ENCODE measurements at regions not wholly inside any gene's neighbourhood (a gene's known extent, or its start where the extent isn't known, plus 50 kb on each side); places are given as distances from the start of the nearest gene placed in this dataset.
A peak's percentile ranks its signal among the peaks of the same experiment; 100 is the strongest.

DNA sequence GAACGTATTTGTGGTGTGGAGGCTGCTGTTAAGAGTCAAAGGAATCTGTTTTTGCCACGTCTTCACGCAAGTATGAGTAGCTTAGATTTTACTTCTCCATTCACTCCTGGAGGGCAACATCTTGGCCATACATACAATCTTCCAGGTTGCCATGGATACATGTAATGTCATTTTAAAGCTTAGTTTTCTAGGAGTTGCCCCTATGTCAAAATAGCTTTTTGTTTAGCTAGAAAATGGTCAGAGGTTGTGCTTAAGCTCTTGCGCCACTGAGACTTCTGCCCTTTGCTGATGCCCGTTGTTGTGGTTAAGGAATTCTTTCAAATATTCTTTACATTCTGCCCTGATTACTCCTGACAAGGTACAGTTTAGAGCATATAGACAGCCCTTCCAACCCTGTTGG, 245.4 kb upstream of the TFPI start:
- no peak for DNase-seq

- DNase-seq = no peak
Measured at GRCh38 chr2:187803816-187804215, 249.6 kb upstream of the TFPI start.

GRCh38 chr2:187815113-187815512, 260.9 kb upstream of the TFPI start:
- DNase-seq = no peak

GRCh38 chr2:187819624-187820023, 265.4 kb upstream of the TFPI start:
- no peak for DNase-seq

DNA sequence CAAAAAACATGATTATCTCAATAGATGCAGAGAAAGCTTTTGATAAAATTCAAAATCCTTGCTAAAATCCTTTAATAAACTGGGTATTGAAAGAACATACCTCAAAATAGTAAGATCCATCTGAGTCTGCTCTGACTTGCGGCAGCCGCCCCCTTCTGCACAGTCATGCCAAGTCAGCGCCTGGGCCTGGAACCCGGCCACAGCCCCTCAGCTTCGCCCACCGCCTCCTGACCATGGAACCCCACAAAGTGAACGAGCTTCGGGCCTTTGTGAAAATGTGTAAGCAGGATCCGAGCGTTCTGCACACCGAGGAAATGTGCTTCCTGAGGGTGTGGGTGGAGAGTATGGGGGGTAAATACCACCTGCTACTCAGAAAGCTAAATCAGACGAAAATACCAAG, 270.9 kb upstream of the TFPI start:
- DNase-seq = no peak

DNA sequence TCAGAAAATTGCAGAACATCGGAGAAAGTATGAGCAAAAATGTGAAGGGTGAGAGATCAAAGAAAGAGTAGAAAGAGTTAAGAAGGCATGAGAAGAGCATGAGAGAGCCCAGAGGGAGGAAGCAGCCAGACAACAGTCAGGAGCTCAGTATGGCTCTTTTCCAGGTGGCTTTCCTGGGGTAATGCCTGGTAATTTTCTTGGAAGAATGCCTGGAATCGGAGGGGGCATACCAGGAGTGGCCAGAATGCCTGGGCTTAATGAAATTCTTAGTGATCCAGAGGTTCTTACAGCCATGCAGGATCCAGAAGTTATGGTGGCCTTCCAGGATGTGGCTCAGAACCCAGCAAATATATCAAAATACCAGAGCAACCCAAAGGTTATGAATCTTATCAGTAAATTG, 271.8 kb upstream of the TFPI start:
- no peak for DNase-seq

DNA sequence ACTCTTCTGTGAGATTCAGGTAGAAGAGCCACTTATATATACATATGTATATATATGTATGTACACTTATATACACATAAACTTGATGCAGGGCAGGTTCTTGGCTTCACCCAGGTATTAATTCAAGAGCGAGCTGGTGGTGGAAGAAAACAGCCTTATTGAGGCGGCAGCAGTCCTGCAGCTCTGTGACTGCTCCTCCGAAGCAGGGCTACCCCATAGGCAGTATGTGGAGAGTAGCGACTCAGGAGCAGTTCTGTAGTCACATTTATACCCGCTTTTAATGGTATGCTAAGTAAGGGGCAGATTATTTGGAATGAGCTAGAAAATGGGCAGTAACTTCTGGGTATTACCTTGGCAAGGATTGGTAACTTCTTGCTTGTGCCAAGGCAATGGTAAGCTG, 280.6 kb upstream of the TFPI start:
- DNase-seq = no peak

DNA sequence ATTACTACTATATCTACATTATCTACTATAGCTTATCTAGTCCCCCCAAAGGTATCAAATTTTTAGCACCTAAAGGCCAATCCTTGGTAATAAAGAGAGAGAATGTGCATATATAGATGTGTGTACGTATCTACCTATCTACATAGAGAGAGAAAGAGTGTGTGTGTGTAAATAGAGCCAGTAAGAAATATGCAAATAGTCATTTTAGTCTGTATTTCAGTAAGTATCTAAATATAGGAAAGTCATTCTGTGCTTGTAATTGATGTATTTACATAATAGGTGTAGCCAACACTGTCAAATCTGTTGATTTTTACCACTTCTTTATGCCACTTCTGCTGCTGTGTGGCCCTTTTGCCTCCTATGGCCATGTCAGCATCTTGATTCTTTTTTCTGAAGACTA, 284.5 kb upstream of the TFPI start:
- DNase-seq = no peak

DNA sequence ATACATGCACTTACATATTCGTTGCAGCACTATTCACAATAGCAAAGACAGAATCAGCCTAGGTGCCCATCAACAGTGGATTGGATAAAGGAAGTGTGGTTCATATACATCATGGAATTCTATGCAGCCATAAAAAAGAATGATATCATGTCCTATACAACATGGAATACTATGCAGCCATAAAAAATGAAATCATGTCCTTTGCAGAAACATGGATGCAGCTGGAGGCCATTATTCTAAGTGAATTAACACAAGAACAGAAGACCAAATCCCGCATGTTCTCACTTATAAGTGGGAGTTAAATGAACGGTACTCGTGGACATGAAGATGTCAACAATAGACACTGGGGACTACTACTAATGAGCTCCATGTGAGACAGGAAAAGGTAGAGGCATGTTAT, 288.1 kb upstream of the TFPI start:
- no peak for DNase-seq

GRCh38 chr2:187842978-187843847, 289.0 kb upstream of the TFPI start:
- DNase-seq = peak; percentile 16

- no peak for DNase-seq
Measured at GRCh38 chr2:187847245-187848208, 293.3 kb upstream of the TFPI start.

DNA sequence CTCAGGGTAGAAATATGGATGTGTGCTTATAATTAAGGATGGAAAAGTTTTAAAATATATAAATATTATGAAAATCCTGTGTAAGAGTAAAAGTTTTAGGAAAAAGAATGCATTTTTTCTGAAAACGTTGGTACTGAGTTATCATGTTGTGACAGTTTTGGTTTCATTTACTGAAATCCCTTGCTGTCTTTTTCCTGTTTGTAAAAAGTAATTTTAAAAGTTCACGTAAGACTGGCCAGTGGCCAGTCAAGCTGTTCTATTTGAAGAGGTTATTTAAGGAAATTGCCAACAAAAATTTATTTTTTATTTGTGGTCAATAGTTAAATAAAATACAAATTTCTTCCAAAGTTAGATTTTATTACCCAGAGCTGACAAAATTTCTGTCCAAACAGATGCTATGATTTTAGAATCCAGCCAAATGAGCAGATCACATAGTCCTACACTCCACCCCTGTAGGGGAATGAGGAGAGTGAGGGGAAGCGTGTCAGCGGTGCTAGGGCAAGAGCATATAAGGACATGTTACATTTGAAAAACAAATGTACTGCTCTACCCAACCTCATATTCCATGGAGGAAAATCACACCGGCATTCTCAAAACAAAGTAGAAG, 297.8 kb upstream of the TFPI start:
- DNase-seq = no peak

- DNase-seq = no peak
Measured at GRCh38 chr2:187853381-187853791, 299.2 kb upstream of the TFPI start.

- DNase-seq = no peak
Measured at GRCh38 chr2:187854801-187855200, 300.6 kb upstream of the TFPI start.

DNA sequence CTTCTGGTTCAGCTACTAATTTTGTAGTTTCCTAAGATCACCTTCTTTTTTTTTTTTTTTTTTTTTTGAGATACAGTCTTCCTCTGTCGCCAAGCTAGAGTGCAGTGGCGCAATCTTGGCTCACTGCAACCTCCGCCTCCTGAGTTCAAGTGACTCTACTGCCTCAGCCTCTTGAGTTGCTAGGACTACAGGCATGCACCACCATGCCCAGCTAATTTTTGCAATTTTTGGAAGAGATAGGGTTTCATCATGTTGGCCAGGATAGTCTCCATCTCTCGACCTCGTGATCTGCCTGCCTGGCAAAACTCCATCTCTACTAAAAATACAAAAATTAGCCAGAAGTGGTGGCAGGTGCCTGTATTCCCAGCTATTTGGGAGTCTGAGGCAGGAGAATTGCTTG, 301.5 kb upstream of the TFPI start:
- no peak for DNase-seq

DNA sequence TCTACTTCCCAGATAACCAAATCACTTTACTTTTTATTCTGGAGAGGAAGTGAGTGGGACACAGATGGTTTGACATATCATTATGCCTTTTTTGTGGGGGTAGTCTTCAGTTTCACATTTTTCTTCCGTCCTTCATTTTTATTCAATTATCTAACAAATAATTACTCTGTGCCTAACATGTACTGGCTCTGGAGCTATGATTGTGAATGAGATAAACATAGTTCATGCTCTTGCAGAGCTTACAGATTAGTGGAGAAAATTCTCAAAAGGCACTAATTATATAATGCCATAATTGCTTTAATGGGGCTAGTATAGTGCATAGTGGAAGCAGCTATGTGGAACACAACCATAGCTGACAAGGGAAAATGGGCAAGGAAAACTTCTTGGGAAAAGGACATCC, 303.6 kb upstream of the TFPI start:
- no peak for DNase-seq

DNA sequence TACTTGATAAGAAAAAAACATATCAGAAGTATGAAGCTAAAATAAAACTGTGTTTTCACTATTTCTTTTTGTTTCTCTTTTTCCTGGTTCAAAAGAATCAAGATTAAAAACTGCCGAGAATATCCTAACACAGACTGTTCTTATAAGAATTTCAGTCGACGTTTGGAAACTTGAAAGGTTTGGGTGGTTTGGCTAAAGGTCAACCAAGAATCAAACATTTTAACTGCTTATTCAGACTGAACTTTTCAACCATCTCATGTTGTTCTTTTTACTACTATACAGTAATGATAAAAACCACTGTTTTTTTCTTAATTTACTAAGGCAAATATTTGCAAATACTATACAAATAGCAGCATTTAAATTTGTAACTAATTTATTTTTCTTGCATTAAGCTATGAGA, 308.5 kb upstream of the TFPI start:
- no peak for DNase-seq

GRCh38 chr2:187865025-187865424, 310.8 kb upstream of the TFPI start:
- DNase-seq = no peak

DNA sequence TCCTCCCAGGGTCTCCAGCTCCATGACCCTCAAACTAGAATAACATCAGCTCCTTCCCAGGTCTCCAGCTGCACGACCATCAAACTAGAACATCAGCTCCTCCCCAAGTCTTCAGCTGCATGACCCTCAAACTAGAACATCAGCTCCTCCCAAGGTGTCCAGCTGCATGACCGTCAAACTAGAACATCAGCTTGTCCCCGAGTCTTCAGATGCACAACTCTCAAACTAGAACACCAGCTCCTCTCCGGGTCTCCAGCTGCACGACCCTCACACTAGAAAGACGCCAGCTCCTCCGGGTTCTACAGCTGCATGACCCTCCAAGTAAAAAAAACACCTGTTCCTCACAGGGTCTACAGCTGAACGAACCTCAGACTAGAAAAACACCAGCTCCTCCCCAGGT, 312.9 kb upstream of the TFPI start:
- DNase-seq = no peak

GRCh38 chr2:187869195-187869594, 315.0 kb upstream of the TFPI start:
- no peak for DNase-seq

GRCh38 chr2:187871506-187871905, 317.3 kb upstream of the TFPI start:
- no peak for DNase-seq

DNA sequence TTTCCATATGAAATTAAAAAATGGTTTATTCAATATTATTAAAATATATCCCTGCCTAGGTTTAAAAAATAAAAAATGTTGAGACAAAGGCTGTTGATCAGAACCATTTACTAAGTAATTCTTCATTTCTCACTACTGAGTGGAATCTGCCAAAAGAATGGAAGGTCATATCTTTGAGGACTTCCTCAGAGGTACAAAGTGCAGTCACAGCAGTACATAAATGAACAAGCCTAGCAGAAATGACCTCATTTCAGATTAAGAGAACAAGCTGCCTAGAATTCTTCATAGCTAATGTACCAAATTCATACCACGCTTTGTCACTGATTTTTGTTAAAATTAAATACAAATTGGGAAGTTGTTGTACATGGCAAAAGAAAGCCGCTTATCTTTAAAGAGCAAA, 318.9 kb upstream of the TFPI start:
- no peak for DNase-seq

GRCh38 chr2:187874786-187875185, 320.6 kb upstream of the TFPI start:
- no peak for DNase-seq

Measured in KG1 (cell line).